GM18508 (cell line): ENCODE measurements at regions not wholly inside any gene's neighbourhood (a gene's known extent, or its start where the extent isn't known, plus 50 kb on each side); places are given as distances from the start of the nearest gene placed in this dataset.
A peak's percentile ranks its signal among the peaks of the same experiment; 100 is the strongest.
"Not testable (repeated sequence)": the region's sequence is repeated elsewhere in the genome, so short reads cannot be mapped to it uniquely, and the experiment has no call there.

Source experiments
- ATAC-seq: cut with Tn5 transposase; IDR thresholded peaks from one replicate; pipeline ENCODE4 v1.9.1; 2021; ENCODE audit warnings: moderate number of reproducible peaks; ENCODE audit not compliant: insufficient read depth, unreplicated experiment

- ATAC-seq: no peak
Observed at GRCh38 chr5:75856056-75856455, 138.8 kb upstream of the POC5 start.

GRCh38 chr5:75848077-75848476, 130.8 kb upstream of the POC5 start:
- ATAC-seq: no peak

- ATAC-seq: peak; percentile 90
Observed at GRCh38 chr5:75847561-75848021, 130.4 kb upstream of the POC5 start.

GRCh38 chr5:75844301-75844700, 127.1 kb upstream of the POC5 start:
- no peak for ATAC-seq

- ATAC-seq: no peak
Observed at GRCh38 chr5:75843319-75843718, 126.1 kb upstream of the POC5 start.

GRCh38 chr5:75839547-75839946, 122.3 kb upstream of the POC5 start:
- ATAC-seq: no peak

- ATAC-seq: no peak
Observed at GRCh38 chr5:75837258-75837841, 120.1 kb upstream of the POC5 start.

- no peak for ATAC-seq
Observed at GRCh38 chr5:75831561-75831960, 114.3 kb upstream of the POC5 start.

GRCh38 chr5:75828029-75828428, 110.8 kb upstream of the POC5 start:
- ATAC-seq: no peak

- ATAC-seq: peak; percentile 65
Observed at GRCh38 chr5:75824323-75824722, 107.1 kb upstream of the POC5 start.

- no peak for ATAC-seq
Observed at GRCh38 chr5:75823811-75824210, 106.6 kb upstream of the POC5 start.

GRCh38 chr5:75818661-75819060, 101.4 kb upstream of the POC5 start:
- ATAC-seq: no peak

- ATAC-seq: not testable (repeated sequence)
Observed at GRCh38 chr5:75799695-75800094, 82.5 kb upstream of the POC5 start.

GRCh38 chr5:75769338-75769737, 52.1 kb upstream of the POC5 start:
- ATAC-seq: not testable (repeated sequence)
